NCI-H510A (cell line): ENCODE measurements at regions not wholly inside any gene's neighbourhood (a gene's known extent, or its start where the extent isn't known, plus 50 kb on each side); places are given as distances from the start of the nearest gene placed in this dataset.
"Not testable (repeated sequence)": the region's sequence is repeated elsewhere in the genome, so short reads cannot be mapped to it uniquely, and the experiment has no call there.

Experiments used
- DNase-seq: peaks from one replicate; lab custom pipeline; 2025; lab: John Stamatoyannopoulos, UW

DNA sequence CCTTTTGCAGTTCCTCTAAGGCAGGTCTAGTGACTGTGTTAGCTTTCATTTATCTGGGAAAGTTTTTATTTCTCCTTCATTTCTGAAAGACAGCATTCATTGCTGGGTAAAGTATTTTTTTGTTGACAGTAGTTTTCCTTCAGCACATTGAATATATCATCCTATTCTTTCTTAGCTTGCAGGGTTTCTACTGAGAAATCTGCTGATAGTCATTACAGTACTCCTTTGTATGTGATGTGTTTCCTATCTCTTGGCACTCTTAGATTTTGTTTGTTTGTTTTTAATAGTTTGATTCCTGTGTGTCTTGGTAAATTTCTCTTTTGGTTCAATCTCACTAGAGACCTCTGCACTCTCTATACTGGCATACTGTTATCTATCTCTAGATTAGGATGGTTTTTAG lies 1667.9 kb downstream of the SLITRK1 start:
- DNase-seq: no peak

DNA sequence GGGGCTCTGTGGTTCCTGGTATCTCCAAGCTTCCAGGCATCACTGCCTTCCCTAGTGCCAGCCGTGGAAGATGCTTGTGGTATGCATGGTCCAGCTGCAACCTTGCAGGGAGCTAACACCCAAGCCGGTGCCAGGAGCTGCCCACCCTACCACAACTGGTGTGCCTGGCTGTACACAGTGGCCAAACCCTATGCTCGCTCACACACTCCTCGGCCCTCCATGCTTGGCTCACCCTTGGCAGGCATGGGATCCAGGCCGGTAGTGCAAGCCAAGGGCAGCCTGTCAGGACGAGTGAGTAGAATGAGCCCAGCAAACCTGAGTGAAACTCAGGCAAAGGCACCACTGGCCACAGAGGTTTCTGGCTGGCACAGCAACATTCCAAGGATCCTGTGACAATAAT lies 1676.0 kb downstream of the SLITRK1 start:
- DNase-seq: no peak

DNA sequence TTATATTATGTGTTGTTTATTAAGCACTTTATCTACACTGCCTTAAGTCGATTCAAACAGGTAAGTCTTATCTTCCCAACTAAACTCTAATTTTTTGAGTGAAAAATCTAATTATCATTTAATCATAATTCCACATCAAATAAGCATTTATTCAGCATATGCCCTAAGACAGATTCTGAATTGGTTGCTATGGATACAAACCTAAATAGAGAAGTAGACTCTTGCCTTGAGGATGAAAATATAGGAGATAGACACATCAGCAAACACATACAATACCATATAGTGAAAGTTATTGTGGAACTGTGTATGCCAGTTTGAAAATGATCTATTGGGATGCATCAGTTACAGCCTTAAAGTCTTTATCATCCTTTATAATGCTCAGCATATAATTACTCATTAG lies 1679.9 kb downstream of the SLITRK1 start:
- no peak for DNase-seq

DNA sequence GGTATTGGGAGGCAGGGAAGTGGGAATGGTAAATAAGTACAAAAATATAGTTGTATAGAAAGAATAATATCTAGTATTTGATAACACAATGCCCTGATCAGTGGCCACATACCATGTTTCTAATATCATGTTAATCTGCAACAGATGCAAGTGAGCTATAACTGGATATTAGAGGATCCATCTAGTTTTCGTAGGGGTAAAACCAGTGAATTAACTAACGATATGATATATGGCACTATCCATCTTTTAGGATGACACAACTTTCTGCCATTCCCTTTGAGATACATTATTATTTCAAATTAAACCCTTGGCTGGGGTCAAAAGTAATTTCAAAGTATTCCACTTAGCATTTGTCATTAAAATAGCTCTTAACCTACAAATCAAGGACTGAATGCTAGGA lies 1686.2 kb downstream of the SLITRK1 start:
- no peak for DNase-seq

DNA sequence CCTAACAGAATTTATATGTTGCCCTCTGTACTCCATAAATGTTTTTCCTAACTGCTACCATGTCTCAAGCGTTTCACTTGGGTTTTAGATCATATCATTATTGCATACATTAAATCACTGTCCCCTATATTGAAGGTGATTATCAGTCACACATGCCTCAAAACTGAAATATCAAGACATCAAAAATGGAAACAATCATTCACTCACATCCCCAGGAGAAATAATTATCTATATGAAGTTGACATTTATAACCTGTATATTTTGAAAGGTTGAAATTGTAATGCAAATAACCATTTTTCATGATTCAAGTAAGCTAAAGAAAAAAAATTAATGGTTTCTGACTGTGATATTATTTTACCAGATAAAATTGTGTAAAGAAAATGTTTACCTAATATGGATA lies 1695.0 kb downstream of the SLITRK1 start:
- no peak for DNase-seq

DNA sequence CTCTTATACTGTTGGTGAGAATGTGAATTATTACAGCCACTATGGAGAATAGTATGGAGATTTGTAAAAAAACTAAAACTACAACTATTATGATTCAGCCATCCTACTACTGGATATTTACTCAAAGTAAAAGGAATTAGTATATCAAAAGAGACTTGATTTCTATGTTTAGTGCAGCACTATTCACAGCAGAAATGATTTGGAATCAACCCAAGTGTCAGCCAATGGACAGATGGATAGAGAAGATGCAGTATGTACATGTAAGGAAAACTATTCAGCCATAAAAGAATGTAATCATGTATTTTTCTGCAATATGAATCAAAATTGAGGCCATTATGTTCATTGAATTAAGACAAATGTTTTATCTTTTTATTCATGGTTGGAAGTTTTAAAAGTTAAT lies 1705.5 kb downstream of the SLITRK1 start:
- DNase-seq: no peak

DNA sequence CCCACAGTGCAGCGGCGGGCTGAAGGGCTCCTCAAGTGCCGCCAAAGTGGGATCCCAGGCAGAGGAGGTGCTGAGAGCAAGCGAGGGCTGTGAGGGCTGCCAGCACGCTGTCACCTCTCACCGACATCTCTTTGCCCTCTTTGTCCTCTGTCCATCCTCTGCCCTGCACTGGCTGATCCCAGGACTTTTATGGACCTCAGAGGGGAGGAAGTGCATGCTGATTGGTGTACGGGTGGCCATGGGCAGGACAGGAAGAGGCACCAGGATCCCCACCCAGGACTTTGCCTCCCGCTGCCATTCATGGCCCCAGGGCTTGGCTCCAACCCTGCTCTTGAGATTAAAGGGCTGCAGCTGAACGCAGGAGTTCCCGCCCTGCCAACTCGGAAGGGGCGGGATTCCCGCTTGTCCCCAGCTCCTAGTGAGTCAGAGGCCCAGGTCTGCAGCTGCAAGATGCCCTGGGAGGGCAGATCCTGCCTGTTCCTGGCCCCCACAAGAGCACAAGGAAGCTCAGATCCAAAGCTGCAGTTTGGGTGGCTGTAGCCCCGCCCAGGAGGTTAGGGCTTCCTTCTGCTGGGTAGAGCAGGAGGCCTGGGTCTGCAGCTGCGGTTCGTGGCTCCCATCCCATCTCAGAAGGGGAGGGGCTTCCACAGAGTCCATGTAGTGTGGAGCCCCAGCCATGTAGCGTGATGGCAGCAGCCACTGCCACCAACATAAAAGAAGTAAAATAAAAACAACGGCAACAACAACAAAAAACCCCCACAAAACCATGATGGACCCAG lies 1716.7 kb downstream of the SLITRK1 start:
- no peak for DNase-seq

DNA sequence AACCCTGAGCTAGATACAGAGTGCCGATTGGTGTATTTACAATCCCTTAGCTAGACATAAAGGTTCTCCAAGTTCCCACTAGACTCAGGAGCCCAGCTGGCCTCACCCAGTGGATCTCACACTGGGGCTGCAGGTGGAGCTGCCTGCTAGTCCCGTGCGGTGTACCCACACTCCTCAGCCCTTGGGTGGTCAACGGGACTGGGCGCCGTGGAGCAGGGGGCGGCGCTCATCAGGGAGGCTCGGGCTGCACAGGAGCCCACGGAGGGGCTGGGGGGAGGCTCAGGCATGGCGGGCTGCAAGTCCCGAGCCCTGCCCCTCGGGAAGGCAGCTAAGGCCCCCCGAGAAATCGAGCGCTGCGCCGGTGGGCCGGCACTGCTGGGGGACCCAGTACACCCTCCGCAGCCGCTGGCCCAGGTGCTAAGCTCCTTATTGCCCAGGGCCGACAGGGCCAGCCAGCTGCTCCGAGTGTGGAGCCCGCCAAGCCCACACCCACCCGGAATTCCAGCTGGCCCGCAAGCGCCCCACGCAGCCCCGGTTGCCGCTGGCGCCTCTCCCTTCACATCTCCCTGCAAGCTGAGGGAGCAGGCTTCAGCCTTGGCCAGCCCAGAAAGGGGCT lies 1717.4 kb downstream of the SLITRK1 start:
- DNase-seq: not testable (repeated sequence)

DNA sequence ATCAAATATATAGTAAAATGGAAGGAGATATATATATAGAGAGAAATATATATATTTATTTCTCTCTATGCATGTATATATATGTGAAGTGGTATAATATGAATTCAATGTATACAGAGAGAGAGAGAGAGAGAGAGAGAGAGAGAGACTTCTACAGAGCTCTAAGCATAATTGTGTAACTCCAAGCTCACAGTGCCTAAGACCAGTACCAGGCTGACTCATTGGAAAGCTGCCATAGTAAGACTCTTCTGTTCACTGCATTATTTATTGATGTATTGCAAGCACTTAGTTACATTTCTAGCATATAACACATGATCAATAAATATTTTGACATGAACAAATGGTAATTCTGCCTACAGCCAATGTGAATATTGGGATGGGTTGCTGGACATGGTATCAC lies 1734.7 kb downstream of the SLITRK1 start:
- no peak for DNase-seq

DNA sequence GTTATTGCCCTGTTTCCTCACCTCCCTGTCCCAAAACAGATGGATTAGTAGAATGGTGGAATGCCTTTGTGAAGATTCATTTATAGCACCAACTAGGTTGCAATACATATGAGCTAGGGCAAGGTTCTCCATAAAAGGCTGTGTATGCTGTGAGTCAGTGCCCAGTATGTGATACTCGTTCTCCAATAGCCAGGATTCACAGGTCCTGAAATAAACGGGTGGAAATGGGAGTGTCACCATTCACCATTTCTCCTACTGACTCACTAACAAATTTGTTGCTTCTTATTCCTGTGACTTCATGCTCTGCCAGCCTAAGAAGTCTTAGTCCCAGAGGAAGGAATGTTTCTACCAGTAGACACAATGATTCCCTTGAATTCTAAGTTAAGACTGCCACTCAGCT lies 1745.4 kb downstream of the SLITRK1 start:
- DNase-seq: no peak

DNA sequence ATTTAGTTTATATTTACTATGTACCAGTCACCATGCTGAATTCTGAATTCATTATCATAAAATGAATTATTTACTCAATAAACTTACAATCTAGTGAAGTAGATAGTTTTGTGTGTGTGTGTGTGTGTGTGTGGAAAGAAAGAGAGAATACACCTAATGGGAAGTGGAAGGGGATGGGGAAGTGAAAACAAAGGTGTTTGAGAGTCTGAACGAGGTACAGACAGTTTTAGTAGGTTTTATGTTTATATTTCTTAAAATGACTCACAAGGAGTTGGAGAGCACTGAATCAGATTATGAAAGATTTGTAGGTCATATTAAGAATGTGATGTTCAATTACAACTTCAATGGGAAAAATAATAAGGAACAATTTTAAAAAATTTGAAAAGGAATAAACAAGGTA lies 1753.0 kb downstream of the SLITRK1 start:
- no peak for DNase-seq

DNA sequence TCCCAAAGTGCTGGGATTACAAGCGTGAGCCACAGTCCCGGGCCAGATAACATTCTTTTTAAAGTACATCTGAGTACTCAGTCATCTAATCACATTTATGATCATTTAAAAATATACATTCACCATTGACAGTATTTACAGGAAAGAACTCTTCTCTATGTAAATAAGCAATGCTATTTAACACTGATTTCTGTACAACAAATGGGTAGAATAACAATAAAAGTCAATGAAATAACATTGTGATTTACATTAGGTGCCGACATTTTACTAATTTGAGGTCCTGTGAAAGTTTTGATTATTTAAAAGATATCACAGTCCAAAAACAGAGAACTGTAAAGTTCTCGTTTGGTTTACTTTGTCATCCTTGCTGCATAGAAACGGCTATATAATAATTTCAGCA lies 1763.7 kb downstream of the SLITRK1 start:
- DNase-seq: no peak

DNA sequence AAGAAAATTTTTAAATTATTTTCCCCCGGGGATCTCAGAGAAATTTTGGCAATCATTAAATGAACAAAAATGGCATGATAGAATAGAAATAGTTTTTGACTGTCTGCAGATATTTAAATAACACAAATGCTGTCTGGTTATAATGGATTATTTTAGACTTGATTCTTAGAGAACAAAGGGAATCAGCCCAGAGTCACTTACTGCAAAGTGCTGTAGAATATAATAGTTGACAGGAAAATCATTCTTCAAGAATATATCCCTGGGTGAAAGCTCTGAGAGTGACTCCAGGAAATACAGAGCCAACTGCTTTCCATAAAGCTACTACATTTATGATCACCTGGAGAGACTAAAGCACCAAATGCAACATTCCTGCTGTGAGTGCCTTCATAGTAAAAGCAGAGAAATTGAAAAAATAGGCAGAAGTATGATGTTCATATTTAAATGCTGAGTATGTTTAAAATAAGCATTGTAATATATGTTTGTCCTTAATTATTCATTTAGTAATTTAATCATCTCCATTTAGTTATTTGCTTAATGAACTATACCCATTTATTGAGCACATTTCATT lies 1765.8 kb downstream of the SLITRK1 start:
- no peak for DNase-seq

DNA sequence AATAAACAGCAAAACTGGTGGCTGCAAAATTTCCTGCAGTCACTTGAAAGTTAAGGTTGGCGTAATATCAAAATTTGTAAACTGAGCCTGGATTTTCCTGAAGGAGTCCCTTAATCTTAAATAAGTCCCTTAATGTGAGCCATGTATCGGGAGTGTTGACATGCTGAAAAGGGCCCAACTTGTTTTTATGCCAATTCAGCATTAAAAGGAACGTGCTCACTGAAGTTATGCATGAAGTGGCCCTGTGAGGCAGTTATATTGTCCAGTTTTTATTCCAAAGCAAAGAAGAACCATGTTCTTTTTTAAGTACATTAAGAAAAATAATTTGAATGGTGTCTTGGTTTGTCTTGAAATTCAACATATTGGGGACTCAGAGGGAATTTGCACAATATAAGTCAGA lies 1766.9 kb downstream of the SLITRK1 start:
- DNase-seq: no peak

DNA sequence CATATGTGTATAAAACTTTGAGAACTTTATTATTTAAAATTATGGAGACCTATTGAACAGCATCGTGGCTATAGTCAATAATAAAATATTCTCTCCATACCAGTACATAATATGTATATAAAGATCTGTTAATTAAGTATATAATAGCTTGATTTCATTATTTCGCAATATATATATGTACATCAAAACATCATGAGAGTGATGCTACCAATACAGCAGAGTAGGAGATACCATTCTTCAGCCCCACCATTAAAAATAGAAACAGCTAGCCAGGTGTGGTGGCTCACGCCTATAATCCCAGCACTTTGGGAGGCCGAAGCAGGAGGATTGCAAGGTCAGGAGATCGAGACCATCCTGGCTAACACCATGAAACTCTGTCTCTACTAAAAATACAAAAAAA lies 1755.3 kb upstream of the SPRY2 start:
- no peak for DNase-seq

DNA sequence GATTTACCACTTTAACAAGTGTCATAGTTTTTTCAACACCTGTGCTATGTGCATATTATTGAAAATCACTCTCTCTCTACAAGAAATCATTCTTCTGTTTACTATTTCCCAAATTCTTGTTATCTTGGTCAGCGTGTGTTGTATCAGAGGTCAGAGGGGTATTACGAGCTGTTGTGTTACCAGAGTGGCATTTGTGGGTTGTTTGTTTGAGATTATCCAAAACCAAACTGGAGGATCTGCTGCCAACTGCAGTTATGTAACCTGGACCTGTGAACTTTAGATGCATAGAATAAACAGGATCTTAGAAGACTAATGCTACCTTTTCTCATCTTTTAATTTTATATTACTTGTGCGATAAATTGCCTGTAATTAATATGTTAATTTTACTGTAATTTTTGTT lies 1751.4 kb upstream of the SPRY2 start:
- DNase-seq: no peak

DNA sequence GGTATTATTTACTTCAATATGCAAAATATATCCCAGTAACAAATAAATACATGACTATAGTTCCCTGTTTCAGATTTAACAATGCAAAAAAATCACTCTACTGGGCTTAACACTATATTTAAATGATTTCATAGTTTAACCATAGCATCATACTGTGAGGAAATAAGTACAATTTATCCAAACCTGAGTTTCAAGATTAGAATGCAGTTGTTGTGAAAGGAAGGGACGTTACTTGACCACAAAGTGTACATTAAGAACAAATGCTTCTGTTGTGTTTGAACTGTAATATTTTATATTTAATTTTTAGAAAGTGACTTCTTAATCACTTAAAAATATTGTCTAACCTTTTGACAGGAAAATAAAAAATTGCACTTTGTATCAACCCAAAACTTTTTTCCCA lies 1747.9 kb upstream of the SPRY2 start:
- DNase-seq: no peak

DNA sequence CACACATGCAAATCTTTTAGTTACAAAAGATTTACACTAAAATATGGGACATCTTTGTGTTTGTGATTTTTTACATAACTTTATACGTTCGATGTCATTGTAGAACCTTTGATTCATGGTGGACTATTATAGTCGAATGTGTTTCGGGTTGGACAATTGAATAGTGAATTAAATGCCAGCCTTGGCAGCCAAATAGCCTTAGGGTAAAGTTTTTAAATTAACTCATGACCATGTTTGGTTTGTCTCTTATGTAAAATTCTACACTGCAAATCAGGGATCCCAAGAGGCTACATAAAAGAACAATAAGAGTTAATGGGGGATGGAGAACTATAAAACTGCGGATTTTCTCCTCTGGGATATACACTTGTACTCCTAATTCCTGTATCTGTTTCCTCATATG lies 1735.6 kb upstream of the SPRY2 start:
- DNase-seq: no peak

DNA sequence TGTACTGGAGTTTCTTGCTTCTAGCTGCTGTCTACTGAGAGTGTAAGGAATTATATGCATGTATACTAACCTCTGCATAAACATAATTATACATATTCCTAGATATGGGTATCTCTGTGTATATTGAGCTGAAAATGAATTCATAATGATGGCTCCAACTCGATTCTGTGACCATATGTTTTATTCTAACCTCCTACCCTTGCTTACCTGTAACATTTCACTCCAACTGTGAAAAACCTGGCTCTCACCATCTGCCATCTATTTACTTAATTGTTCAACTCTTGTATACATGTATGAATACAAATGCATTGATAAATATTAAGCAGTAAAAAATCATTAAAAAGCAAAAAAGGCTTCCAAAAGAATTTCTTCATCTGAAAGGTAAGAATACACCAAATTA lies 1729.5 kb upstream of the SPRY2 start:
- DNase-seq: no peak

DNA sequence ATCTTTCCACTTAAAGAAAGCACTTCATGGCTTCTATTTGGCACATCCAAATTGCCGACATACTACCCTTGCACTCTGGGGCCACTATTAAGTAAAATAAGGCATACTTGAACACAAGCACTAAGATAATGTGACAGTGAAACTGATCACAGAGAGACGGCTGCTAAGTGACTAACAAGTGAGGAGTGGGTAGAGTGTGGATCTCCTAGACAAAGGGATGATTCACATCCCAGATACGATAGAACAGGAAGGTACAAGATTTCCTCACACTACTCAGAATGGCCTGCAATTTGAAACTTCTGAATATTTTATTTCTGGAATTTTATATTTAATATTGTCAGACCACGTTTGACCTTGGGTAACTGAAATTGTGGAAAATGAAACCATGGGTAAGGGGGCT lies 1721.8 kb upstream of the SPRY2 start:
- DNase-seq: no peak

DNA sequence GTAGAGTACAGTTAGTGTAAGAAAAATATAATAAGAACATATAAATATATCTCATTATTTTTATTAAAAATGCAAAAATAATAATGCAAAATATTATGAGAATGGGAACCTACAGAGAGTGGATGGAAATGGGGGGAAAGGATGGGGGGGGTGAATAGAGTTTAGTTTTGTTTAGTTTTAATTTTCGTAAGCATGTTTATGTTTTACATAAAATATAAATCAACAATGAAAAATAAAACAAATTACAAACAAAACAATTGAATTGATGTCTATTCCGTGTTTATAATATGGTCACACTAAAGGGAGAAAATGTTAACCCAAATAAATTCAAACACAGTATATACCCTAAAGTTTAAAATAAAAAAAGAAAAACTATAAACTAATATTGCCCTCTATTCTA lies 1717.4 kb upstream of the SPRY2 start:
- DNase-seq: no peak

DNA sequence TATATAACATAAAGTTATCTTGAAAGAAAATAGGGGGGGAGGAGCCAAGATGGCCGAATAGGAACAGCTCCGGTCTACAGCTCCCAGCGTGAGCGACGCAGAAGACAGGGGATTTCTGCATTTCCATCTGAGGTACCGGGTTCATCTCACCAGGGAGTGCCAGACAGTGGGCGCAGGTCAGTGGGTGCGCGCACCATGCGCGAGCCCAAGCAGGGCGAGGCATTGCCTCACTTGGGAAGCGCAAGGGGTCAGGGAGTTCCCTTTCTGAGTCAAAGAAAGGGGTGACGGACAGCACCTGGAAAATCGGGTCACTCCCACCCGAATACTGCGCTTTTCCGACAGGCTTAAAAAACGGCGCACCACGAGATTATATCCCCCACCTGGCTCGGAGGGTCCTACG lies 1704.4 kb upstream of the SPRY2 start:
- not testable (repeated sequence) for DNase-seq

DNA sequence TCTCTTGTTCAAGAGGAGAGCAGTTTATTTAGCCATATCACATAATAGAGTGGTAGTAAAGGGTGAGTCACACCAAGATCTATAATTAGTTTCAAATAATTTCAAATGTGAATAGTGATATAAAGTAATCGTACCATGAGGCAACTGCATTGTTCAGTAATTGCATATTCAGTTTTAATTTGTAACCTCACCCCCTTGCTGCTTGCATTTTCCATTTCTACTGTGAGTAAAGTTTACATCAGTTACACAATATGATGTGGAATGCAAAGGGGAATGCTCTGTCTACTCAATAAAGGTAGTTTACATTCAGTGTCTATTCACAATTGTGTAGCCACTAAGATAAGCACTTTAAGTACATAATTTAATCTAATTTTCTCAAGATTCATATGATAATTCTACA lies 1695.7 kb upstream of the SPRY2 start:
- no peak for DNase-seq

DNA sequence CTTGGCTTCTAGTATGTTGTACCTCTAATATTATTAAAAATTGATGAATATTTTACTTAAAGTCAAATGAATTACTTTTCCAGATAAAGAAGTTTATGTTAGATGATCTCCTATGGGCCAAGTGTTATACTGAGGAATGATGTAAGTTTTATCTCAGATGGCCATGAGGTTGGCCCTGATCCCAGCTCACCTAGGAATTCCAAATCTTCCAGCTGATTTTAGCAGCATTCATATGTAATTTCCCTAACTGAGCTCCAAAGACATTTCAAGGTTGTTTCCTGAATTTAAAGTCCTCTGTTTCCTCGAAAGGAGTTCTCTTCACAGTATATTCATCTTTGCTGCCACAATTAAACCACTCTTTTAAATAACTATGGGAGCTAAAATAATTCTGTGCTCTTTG lies 1670.4 kb upstream of the SPRY2 start:
- DNase-seq: no peak
